C4-2B (cell line): ENCODE measurements at regions not wholly inside any gene's neighbourhood (a gene's known extent, or its start where the extent isn't known, plus 50 kb on each side); places are given as distances from the start of the nearest gene placed in this dataset.

Experiments
- ZFX ChIP-seq: fragments of 450-650 bp; IDR thresholded peaks from 2 replicates; pipeline ENCODE4 v1.6.1; 2017
- TF ChIP-seq, protein P1 (sequence below): fragments of 450-650 bp; conservative IDR thresholded peaks from 2 replicates; pipeline ENCODE4 v1.5.1; 2017; ENCODE audit warnings: mild to moderate bottlenecking

DNA sequence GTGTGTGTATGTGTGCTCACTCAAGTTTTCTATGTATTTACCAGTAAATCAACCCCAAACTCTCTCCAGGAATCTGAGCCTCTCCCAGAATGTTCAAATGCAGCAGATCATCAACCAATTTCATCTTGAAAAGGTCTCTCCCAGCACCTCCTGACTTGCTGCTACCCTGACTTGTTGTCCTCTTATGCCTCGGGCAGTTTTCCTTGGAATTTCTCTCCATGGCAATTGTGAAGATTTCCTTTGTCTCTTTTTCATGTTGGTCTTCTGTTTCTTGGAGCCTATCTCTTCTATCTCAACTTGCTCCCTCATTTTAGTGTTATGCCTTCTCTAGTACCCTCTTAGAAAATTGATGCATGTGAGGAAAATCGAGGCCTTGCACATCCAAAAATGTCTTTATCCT is 303.6 kb upstream of the KIF2A start:
- TF ChIP-seq, protein P1, sequence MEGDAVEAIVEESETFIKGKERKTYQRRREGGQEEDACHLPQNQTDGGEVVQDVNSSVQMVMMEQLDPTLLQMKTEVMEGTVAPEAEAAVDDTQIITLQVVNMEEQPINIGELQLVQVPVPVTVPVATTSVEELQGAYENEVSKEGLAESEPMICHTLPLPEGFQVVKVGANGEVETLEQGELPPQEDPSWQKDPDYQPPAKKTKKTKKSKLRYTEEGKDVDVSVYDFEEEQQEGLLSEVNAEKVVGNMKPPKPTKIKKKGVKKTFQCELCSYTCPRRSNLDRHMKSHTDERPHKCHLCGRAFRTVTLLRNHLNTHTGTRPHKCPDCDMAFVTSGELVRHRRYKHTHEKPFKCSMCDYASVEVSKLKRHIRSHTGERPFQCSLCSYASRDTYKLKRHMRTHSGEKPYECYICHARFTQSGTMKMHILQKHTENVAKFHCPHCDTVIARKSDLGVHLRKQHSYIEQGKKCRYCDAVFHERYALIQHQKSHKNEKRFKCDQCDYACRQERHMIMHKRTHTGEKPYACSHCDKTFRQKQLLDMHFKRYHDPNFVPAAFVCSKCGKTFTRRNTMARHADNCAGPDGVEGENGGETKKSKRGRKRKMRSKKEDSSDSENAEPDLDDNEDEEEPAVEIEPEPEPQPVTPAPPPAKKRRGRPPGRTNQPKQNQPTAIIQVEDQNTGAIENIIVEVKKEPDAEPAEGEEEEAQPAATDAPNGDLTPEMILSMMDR: no peak
- no peak for TF ChIP-seq ZFX
